Rectal smooth muscle tissue (tissue), 1 donor: ENCODE measurements at regions not wholly inside any gene's neighbourhood (a gene's known extent, or its start where the extent isn't known, plus 50 kb on each side); places are given as distances from the start of the nearest gene placed in this dataset.

Experiments used
- H3K27ac ChIP-seq: one replicate; pipeline ENCODE4 v1.7.0; 2013; ENCODE audit warnings: low read depth, low read length, inconsistent platforms
- H3K27me3 ChIP-seq: one replicate; pipeline ENCODE4 v1.7.0; 2013; ENCODE audit warnings: low read length; ENCODE audit not compliant: control insufficient read depth, insufficient read depth
- H3K36me3 ChIP-seq: one replicate; pipeline ENCODE4 v1.7.0; 2013; ENCODE audit warnings: low read length; ENCODE audit not compliant: control insufficient read depth, insufficient read depth
- H3K4me1 ChIP-seq: one replicate; pipeline ENCODE4 v1.7.0; 2013; ENCODE audit warnings: low read length; ENCODE audit not compliant: control insufficient read depth, insufficient read depth
- H3K4me3 ChIP-seq: one replicate; pipeline ENCODE4 v1.7.0; 2013; ENCODE audit warnings: low read length
- H3K9ac ChIP-seq: one replicate; pipeline ENCODE4 v1.7.0; 2013; ENCODE audit warnings: low read length

DNA sequence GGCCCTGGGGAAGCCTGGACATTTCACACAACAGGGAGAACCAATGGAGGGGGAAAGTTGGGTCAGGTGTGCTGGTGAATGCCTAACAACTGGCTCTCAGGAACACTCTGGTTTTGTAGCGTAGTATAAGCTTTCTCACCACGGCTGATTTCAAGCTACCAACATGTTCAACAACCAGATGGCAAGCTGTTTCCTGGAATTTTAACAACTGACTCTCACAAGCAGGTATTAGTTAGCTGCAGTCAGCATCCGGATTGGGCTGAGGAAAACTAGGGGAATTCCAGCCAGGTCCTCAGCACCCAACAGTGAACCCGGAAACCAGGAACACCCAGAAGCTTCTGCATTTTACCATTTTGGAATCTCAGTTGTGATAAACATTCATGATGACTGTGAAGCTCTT, 162.3 kb upstream of the CAMK1G start:
- no peaks in the 10 kb centered on the region for H3K36me3 ChIP-seq
- no peaks in the 10 kb centered on the region for H3K4me1 ChIP-seq
- H3K9ac ChIP-seq, result no peak overlapping the region
- no peaks in the 10 kb centered on the region for H3K27me3 ChIP-seq
- H3K27ac ChIP-seq, result no peak overlapping the region
- no peak overlapping the region for H3K4me3 ChIP-seq

DNA sequence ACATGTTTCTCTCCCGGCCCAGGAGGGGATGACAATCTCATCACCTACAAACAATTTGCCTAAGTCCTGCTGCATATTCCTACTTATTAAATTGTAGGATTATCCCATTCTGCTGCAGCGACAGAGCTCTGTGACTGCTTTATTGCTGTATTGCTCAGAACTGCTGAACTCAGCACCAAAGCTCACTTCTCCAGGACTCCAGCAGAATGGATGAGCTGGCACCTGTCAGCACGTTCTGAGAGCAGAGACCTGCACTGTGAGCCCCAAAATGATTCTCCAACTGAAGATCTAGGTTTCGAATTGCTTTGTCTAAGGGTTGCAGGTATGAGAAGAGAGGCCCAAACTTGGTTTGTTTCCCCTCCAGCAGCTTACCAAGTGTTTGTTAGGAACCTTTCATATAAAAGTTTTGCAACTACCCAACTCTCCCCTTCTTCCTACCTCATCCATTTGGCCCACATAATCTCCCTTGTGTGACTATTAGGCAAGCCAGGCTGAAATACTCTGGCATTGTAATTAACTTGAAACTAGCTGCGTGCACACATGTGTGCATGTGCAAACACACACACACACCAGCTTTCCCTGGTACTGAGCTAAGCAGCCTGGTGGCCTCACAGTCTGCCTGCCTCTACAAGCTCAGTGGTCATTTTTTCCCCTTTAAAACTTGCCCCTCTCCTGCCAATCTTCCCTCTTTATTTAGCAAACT, 161.4 kb upstream of the CAMK1G start:
- Histone ChIP-seq H3K27me3 (no peaks in the 10 kb centered on the region), H3K4me3 (no peak overlapping the region), H3K9ac (no peak overlapping the region), H3K4me1 (no peaks in the 10 kb centered on the region), H3K36me3 (no peaks in the 10 kb centered on the region), H3K27ac (no peak overlapping the region)

DNA sequence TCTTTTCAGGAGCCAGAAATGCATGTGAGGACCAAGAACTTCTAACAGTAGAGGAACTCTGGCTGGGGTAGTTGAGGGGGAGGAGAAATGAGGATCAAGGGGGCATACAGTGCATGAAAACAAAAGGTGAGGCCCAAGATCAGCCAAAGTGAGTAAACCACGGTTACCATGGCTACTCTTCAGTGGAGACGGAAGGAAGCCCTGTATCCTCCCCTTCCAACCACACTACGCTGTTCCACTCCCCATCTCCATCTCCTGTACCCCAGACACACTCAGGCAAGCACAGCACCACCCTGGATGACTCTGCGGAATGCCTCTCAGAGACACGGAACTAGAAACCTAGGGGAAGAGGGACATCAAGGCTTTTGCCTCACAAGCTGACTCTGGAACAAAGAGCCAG, 157.6 kb upstream of the CAMK1G start:
- Histone ChIP-seq H3K27me3 (no peaks in the 10 kb centered on the region), H3K27ac (no peak overlapping the region), H3K4me3 (no peak overlapping the region), H3K36me3 (no peaks in the 10 kb centered on the region), H3K4me1 (no peaks in the 10 kb centered on the region), H3K9ac (no peak overlapping the region)

DNA sequence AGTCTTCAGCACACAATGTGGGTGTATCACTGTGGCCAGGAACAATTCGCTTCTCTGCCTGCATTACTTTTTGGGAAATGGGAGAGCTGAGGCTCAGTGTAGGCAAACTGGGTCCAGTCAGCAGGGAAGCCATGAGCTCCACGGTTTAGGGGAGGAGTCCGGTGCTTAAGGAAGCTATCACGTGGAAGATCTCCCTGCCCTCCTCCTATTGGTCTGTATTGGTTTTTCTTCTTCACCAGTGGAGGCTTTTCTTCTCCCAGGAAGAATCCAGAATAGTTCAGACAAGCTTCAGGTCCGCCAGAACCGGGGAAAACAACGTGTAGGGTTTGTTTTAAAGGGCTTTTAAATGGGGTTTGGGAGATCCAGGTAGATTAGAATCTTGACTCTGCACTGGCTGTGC, 156.2 kb upstream of the CAMK1G start:
- Histone ChIP-seq H3K27ac (no peak overlapping the region), H3K4me1 (no peaks in the 10 kb centered on the region), H3K36me3 (no peaks in the 10 kb centered on the region), H3K4me3 (no peak overlapping the region), H3K9ac (no peak overlapping the region), H3K27me3 (no peaks in the 10 kb centered on the region)

DNA sequence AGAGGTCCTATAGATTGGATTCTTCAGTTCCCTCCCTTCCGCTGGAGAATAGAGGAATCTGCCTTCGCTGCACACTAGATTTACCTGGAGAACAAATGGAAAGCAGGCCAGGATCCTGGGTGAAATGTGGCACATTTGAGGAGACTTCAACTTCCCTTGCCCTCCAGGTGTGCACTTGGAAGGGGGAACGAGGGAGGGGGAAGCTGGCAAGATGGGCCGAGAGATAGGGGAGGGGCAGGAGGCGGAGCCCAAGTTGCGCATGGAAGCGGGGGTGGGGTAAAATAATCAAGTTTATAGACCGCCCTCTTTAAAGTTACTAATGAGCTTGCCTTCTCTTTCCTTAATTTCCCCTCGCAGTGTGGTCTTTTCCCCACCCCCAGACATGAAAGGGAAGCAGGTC, 155.7 kb upstream of the CAMK1G start:
- no peaks in the 10 kb centered on the region for H3K27me3 ChIP-seq
- H3K36me3 ChIP-seq, result no peaks in the 10 kb centered on the region
- H3K4me1 ChIP-seq, result no peaks in the 10 kb centered on the region
- H3K9ac ChIP-seq, result no peak overlapping the region
- H3K4me3 ChIP-seq, result no peak overlapping the region
- no peak overlapping the region for H3K27ac ChIP-seq

DNA sequence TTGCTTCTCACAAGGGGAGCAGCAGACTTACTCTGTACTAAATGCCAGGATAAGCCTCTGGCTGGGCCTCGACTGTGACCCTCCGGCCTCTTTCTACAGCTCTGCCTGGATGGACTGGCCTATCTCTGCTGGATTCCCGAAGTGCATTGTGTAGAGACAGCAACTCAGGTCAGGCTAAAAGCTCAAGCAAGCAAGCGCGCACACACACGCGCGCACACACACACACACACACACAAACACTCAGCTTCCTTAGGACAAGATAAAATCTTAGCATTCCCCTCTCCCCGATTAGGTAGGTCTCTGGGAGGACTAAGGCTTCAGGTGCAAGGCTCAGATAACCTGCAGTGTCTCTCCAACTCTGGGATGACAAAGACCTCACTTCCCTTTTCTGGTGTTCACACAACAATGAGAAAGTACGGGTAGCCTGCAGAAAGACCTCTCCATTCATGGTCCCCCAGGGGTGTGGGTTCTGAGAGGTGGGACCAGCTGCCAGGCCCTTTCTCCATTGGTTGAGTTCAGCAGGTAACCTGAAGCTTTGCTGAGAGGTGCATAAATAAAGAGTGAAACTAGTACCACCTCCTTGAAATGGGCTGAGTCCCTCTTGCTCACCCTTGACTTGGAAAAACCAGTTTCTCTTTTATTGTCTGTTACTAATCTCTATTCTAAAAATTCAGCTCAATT, 155.1 kb upstream of the CAMK1G start:
- H3K9ac ChIP-seq, result no peak overlapping the region
- H3K36me3 ChIP-seq, result no peaks in the 10 kb centered on the region
- no peaks in the 10 kb centered on the region for H3K27me3 ChIP-seq
- no peaks in the 10 kb centered on the region for H3K4me1 ChIP-seq
- no peak overlapping the region for H3K27ac ChIP-seq
- H3K4me3 ChIP-seq, result no peak overlapping the region

DNA sequence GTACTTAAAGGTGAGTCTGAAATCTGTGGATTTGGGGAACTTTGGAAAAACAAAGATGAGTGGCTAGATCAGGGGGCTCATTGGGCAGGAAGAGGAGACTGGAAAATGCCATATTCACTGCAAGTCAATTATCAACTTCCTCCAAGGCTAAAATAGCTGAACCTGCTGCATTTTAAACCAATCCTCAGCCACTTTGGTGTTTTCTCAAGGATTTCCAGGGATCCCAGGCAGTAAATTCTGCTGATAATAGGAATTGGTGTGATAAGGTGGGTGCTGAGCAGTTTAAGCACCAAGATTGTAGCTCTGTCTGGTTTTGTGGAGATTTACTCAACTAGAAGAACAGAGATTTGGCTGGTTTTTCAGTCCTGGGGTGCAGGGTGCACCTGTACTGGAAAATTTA, 153.9 kb upstream of the CAMK1G start:
- no peak overlapping the region for H3K27ac ChIP-seq
- H3K4me3 ChIP-seq, result no peak overlapping the region
- no peaks in the 10 kb centered on the region for H3K27me3 ChIP-seq
- no peak overlapping the region for H3K9ac ChIP-seq
- H3K36me3 ChIP-seq, result no peaks in the 10 kb centered on the region
- H3K4me1 ChIP-seq, result no peaks in the 10 kb centered on the region

DNA sequence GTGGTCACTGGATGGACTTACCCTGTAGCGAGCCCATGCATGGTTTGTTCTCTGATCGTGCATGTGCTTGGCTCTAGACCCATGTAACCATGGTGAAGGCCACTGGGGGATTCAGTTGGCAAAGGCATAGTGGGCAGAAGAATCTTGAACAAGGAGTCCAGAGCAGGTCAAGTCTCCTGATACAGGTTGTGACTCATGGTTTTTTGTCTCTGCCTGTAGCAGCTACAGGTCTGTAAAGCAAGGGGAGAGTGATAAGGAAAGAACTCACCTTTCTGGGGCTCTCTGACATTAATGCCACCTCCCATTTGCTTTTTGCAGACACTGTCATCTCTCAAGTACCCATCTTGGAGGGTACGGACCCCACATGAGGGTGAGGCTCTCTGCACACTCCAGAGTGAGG, 153.4 kb upstream of the CAMK1G start:
- H3K4me1 ChIP-seq, result no peaks in the 10 kb centered on the region
- no peak overlapping the region for H3K9ac ChIP-seq
- no peak overlapping the region for H3K4me3 ChIP-seq
- H3K27me3 ChIP-seq, result no peaks in the 10 kb centered on the region
- H3K27ac ChIP-seq, result no peak overlapping the region
- H3K36me3 ChIP-seq, result no peaks in the 10 kb centered on the region

DNA sequence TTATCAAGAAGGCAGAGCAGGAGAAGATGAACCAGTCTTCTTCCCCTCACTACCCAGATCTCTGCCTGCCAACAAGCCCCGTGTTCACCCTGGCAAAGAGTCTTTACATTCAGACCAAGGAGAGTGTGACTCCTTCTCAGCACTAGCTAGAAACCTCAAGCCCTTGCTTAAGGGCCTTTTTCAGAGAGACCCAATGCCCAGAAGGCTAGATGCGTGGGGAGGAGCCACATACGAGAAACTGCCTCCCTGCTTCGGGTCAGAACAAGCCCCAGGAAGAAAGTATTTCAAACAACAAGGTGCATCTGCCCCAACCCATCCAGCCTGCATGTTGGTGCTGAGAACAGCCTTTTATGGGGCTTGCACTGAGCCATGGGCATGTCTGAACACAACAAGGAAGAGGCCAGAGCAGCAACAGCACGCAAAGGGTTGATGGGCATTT, 152.7 kb upstream of the CAMK1G start:
- Histone ChIP-seq H3K4me1 (no peaks in the 10 kb centered on the region), H3K27ac (no peak overlapping the region), H3K27me3 (no peaks in the 10 kb centered on the region), H3K4me3 (no peak overlapping the region), H3K9ac (no peak overlapping the region), H3K36me3 (no peaks in the 10 kb centered on the region)

DNA sequence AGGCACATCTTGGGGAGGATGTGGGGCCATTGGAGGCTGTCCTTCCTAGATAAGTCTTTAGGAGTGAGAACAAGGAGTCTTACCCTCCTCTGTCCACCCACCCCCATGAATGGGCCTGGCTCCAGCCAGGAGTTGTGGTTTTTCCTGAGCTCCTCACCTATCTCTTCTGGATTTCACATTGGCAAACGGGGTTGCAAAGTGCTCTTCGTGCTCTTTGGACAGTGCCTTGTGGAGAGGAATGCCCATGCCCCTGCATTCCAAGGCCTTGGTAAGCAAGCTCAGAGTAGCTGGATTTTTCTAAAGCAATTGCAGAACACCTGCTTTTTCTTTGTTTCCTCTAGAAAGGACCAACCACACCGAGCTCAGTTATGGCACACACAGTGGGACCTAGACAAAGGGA, 152.1 kb upstream of the CAMK1G start:
- Histone ChIP-seq H3K9ac (no peak overlapping the region), H3K27me3 (no peaks in the 10 kb centered on the region), H3K4me1 (no peaks in the 10 kb centered on the region), H3K36me3 (no peaks in the 10 kb centered on the region), H3K4me3 (no peak overlapping the region), H3K27ac (no peak overlapping the region)

DNA sequence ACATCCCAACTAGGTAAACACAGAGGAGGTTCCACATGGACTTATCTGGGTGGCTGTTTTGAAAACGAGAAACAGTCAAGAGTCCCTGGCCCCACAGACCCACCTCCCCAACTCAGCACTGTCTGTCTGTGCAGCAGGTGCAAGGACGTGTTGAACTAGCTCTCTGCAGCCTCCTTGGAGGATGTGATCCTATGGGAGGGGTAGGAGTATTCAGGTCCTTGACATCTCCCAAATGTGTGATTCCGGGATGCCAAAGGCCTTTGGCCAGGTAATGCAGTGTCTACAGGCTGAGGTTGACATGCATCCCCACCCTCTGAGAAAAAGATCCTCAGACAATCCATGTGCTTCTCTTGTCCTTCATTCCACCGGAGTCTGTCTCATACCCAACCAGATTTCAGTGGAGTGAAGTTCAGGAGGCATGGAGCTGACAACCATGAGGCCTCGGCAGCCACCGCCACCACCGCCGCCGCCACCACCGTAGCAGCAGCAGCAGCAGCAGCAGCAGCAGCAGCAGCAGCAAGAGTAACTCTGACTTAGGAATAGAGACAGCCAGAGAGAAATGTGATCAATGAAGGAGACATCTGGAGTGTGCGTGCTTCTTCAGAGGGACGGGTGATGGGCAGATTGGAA, 151.6 kb upstream of the CAMK1G start:
- no peaks in the 10 kb centered on the region for H3K27me3 ChIP-seq
- no peaks in the 10 kb centered on the region for H3K4me1 ChIP-seq
- H3K4me3 ChIP-seq, result no peak overlapping the region
- H3K27ac ChIP-seq, result no peak overlapping the region
- no peak overlapping the region for H3K9ac ChIP-seq
- H3K36me3 ChIP-seq, result no peaks in the 10 kb centered on the region

DNA sequence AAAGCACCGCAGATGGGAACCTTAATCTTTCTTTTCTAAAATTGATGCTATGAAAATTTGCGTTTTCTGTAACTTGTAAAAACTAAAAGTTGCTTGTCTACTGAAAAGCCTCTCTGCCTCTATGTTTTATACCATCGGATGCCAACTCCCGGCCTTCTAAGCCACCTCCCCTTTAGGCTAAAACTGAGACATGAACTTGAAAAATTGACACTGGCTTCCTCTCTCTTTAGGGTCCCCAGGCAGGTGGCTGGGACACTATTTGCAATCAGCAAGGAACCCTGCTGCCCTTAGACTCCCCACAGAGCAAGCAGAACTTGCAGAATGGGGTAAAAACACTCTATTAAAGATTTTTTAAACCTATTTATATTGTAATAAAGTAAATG, 151.1 kb upstream of the CAMK1G start:
- no peak overlapping the region for H3K27ac ChIP-seq
- H3K27me3 ChIP-seq, result no peaks in the 10 kb centered on the region
- no peaks in the 10 kb centered on the region for H3K4me1 ChIP-seq
- H3K9ac ChIP-seq, result no peak overlapping the region
- H3K4me3 ChIP-seq, result no peak overlapping the region
- H3K36me3 ChIP-seq, result no peaks in the 10 kb centered on the region

DNA sequence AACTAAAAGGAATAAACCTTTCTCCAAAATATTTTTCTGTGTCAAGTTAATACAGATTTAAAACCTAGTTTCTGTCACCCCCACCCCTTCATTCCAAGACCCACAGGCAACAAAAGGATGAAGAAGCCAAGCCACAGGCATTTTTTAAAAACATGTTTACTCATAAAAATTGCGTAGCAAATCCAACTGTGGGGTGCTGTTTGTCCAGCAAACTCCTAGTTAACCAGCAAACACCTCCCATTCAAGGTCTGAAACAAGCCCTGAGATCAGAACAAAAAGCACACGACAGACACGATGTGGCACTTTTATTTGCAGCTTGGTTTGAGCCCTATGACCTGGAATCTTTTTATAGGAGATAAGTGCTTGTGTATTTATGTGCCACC, 149.9 kb upstream of the CAMK1G start:
- no peaks in the 10 kb centered on the region for H3K27me3 ChIP-seq
- no peaks in the 10 kb centered on the region for H3K4me1 ChIP-seq
- no peaks in the 10 kb centered on the region for H3K36me3 ChIP-seq
- no peak overlapping the region for H3K27ac ChIP-seq
- H3K4me3 ChIP-seq, result no peak overlapping the region
- H3K9ac ChIP-seq, result no peak overlapping the region
